HCT116 (cell line): ENCODE measurements at regions not wholly inside any gene's neighbourhood (a gene's known extent, or its start where the extent isn't known, plus 50 kb on each side); places are given as distances from the start of the nearest gene placed in this dataset.

Experiments used
- EZH2 ChIP-seq: fragments of 200-600 bp; sonication (generic); IDR thresholded peaks from 2 replicates; pipeline ENCODE4 v1.6.1; 2017; ENCODE audit warnings: antibody characterized with exemption, mixed run types
- MAX ChIP-seq: IDR thresholded peaks from 2 replicates; pipeline ENCODE4 v1.6.1; 2012
- TF ChIP-seq, protein P1 (sequence below): IDR thresholded peaks from 2 replicates; pipeline ENCODE4 v1.6.1; 2012; ENCODE audit warnings: low read depth

DNA sequence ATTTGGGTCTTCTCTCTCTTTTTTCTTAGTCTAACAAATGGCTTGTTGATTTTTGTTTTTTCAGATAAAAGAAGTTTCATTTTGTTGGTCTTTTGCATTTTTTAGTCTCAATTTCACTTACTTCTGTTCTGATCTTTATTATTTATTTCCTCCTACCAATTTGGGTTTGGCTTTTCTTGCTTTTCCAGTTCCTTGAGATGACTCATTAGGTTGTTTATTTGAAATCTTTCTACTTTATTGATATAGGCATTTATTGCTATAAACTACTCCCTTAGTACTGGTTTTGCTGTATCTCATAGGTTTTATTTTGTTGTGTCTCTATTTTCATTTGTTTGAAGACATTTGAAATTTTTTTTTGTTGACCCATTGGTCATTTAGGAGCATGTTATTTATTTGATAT lies 152.2 kb upstream of the MPHOSPH6 start:
- TF ChIP-seq EZH2 = no peak
- TF ChIP-seq MAX = no peak
- TF ChIP-seq, protein P1, sequence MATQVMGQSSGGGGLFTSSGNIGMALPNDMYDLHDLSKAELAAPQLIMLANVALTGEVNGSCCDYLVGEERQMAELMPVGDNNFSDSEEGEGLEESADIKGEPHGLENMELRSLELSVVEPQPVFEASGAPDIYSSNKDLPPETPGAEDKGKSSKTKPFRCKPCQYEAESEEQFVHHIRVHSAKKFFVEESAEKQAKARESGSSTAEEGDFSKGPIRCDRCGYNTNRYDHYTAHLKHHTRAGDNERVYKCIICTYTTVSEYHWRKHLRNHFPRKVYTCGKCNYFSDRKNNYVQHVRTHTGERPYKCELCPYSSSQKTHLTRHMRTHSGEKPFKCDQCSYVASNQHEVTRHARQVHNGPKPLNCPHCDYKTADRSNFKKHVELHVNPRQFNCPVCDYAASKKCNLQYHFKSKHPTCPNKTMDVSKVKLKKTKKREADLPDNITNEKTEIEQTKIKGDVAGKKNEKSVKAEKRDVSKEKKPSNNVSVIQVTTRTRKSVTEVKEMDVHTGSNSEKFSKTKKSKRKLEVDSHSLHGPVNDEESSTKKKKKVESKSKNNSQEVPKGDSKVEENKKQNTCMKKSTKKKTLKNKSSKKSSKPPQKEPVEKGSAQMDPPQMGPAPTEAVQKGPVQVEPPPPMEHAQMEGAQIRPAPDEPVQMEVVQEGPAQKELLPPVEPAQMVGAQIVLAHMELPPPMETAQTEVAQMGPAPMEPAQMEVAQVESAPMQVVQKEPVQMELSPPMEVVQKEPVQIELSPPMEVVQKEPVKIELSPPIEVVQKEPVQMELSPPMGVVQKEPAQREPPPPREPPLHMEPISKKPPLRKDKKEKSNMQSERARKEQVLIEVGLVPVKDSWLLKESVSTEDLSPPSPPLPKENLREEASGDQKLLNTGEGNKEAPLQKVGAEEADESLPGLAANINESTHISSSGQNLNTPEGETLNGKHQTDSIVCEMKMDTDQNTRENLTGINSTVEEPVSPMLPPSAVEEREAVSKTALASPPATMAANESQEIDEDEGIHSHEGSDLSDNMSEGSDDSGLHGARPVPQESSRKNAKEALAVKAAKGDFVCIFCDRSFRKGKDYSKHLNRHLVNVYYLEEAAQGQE = no peak
